Activated CD4-positive, alpha-beta T cell treated with anti-CD3 and anti-CD28 coated beads, Interleukin-2, amount 10 ng/mL, durations not matched to agents 24 days and 14 days (primary cell): ENCODE measurements at regions not wholly inside any gene's neighbourhood (a gene's known extent, or its start where the extent isn't known, plus 50 kb on each side); places are given as distances from the start of the nearest gene placed in this dataset.

ENCODE experiments used
- DNase-seq: peaks from one replicate; pipeline ENCODE4 v3.0.0; 2022
- H3K27ac Mint-ChIP-seq: one replicate; pipeline ENCODE4 v1.8.0; 2022; ENCODE audit warnings: mild to moderate bottlenecking, mixed read lengths
- H3K27me3 Mint-ChIP-seq: one replicate; pipeline ENCODE4 v1.8.0; 2022; ENCODE audit warnings: mixed read lengths
- H3K36me3 Mint-ChIP-seq: one replicate; pipeline ENCODE4 v1.8.0; 2022; ENCODE audit warnings: low read depth, mild to moderate bottlenecking, mixed read lengths
- H3K4me1 Mint-ChIP-seq: one replicate; pipeline ENCODE4 v1.8.0; 2021; ENCODE audit warnings: mixed read lengths
- H3K4me3 Mint-ChIP-seq: one replicate; pipeline ENCODE4 v1.8.0; 2022; ENCODE audit warnings: mild to moderate bottlenecking, moderate library complexity, mixed read lengths
- H3K9me3 Mint-ChIP-seq: one replicate; pipeline ENCODE4 v1.8.0; 2021; ENCODE audit warnings: mixed read lengths
- intact Hi-C: fragments of 100-400 bp; cut with micrococcal nuclease; formaldehyde crosslinking; loops from one replicate; pipeline ENCODE4 v1.15.1; 2023

DNA sequence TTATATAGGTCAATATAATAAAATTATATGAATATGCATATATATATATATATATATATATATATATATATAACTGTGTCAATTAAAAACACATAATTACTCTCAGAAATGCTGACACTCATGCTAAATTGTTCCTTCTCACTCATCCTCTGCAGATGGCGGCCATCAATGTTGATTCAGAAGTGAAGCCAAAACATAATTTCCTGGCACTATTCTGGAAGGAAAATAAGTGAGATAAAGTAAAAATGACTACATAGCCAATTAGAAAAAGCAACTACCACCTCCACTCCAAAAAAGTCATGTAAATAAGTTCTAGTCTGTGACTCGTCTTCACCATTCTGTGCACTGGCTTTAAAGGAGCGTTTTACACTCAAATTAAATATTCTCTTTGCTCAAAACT lies 423.3 kb downstream of the EFNB2 start:
- H3K27me3 Mint-ChIP-seq = no peaks in the 10 kb centered on the region
- DNase-seq = no peak
- no peaks in the 10 kb centered on the region for H3K4me1 Mint-ChIP-seq
- no peak overlapping the region for H3K27ac Mint-ChIP-seq
- H3K9me3 Mint-ChIP-seq = no peaks in the 10 kb centered on the region
- no peaks in the 10 kb centered on the region for H3K36me3 Mint-ChIP-seq
- intact Hi-C loops = no loop called here
- H3K4me3 Mint-ChIP-seq = no peak overlapping the region

DNA sequence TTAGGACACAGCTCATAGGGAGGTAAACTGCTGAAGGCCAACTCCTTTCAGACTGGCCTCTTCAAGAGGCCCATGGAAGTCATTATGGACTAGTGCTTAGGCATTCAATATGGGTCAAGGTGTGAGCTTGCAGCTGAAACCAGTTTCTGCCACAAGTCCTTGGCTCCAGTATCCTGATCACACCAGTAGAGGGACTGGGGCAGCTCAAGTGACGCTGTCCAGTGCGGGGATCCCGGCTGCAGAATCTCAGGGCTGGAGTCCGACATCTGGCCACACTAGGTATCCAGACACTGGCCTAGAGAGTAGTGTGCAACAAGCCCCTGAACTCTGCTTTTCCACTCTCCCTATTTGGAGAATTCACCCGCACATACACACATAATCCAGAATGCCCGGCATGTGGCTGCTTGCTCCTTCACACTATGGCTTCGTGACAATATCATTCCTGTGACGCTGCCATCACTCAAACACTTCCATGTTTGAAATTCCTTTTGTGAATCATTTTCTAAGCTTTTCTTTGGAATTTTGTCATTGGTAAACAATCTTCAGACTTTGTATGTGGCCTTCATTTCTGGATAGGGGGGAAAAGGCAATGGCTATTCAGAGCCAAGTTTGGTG lies 425.1 kb downstream of the EFNB2 start:
- no peak overlapping the region for H3K27ac Mint-ChIP-seq
- H3K4me3 Mint-ChIP-seq = no peak overlapping the region
- H3K4me1 Mint-ChIP-seq = no peaks in the 10 kb centered on the region
- no peaks in the 10 kb centered on the region for H3K36me3 Mint-ChIP-seq
- DNase-seq = no peak
- H3K9me3 Mint-ChIP-seq = no peaks in the 10 kb centered on the region
- no peaks in the 10 kb centered on the region for H3K27me3 Mint-ChIP-seq
- intact Hi-C loops = no loop called here

DNA sequence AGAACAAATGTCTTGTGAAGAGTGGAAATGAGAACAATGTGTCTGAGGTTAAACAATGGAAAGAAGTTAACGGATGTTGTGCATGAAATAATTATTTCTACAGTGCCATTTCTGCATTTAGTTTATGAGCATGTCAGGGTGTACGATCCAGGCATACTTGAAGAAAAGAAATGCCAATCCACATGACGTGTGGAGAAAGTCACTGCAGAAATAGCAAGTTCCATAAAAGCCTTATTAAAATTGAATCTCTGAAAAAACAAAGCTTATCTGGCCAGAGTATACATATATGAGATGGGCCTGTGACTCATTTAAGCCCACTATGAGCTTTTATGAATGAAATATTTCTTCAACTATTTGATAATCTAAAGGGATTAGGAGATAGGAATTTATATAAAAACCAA lies 426.1 kb downstream of the EFNB2 start:
- no peak for DNase-seq
- Mint-ChIP-seq H3K9me3 (no peaks in the 10 kb centered on the region), H3K27ac (no peak overlapping the region), H3K27me3 (no peaks in the 10 kb centered on the region), H3K4me1 (no peaks in the 10 kb centered on the region), H3K4me3 (no peak overlapping the region), H3K36me3 (no peaks in the 10 kb centered on the region)
- intact Hi-C loops = no loop called here

DNA sequence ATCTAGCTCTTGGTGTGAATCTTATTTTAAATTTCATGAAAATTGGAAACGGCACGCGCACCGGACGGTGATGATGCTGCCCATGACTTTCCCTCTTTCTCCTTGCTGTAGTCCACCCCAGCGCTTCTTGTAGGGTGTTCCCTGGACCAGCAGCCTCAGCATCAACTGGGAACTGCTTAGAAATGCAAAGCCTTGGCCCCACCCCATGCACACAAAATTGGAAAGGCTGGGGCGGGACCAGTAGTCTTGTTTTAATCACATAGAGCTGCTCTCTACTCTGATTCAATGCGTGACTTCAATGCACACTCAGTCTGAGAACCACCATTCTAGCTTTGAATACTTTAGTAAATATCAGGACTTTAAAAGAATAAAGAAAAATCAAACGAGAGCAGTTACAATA lies 427.1 kb downstream of the EFNB2 start:
- intact Hi-C loops = no loop called here
- no peak for DNase-seq
- Mint-ChIP-seq H3K27ac (no peak overlapping the region), H3K4me1 (no peaks in the 10 kb centered on the region), H3K27me3 (no peaks in the 10 kb centered on the region), H3K4me3 (no peak overlapping the region), H3K36me3 (no peaks in the 10 kb centered on the region), H3K9me3 (no peaks in the 10 kb centered on the region)

DNA sequence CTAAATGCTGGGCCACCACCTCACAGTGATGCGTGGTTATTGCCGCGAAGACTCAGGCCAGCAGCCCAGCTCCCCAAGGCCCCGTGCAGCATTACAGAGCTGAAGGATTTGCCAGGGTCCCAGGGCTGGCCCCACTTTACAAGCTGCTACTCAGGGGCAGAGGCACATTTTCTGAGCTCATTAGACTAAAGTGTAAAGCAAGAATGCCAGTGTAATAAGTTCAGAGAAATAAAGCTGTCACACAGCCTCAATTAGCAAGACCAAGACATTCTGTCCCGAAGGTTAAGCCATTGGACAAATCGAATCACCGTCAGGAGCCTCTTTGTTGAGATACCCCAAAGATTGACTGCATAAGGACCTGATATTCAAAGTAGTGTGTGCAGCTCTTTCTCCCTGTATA lies 428.4 kb downstream of the EFNB2 start:
- Mint-ChIP-seq H3K27me3 (no peaks in the 10 kb centered on the region), H3K9me3 (no peaks in the 10 kb centered on the region), H3K4me1 (no peaks in the 10 kb centered on the region), H3K27ac (no peak overlapping the region), H3K36me3 (no peaks in the 10 kb centered on the region), H3K4me3 (no peak overlapping the region)
- DNase-seq = no peak
- intact Hi-C loops = no loop called here

DNA sequence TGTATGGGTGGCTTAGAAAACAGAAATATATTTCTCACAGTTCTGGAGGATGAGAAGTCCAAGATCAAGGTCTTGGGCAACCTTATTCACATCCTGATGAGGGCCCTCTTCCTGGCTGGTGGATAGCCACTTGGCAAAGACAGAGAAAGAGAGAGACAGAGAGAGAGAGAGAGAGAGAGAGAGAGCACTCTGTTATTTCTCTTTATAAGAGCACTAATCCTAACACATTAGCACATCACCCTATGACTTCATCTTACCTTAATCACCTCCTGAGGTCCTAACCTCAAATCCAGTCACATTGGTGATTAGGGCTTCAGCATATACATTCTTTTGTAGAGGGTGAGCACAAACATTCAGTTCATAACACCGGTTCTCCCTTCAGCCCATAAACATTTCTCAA lies 430.3 kb downstream of the EFNB2 start:
- Mint-ChIP-seq H3K4me3 (no peak overlapping the region), H3K36me3 (no peaks in the 10 kb centered on the region), H3K27ac (no peak overlapping the region), H3K27me3 (no peaks in the 10 kb centered on the region), H3K9me3 (no peaks in the 10 kb centered on the region), H3K4me1 (no peaks in the 10 kb centered on the region)
- DNase-seq = no peak
- intact Hi-C loops = no loop called here

DNA sequence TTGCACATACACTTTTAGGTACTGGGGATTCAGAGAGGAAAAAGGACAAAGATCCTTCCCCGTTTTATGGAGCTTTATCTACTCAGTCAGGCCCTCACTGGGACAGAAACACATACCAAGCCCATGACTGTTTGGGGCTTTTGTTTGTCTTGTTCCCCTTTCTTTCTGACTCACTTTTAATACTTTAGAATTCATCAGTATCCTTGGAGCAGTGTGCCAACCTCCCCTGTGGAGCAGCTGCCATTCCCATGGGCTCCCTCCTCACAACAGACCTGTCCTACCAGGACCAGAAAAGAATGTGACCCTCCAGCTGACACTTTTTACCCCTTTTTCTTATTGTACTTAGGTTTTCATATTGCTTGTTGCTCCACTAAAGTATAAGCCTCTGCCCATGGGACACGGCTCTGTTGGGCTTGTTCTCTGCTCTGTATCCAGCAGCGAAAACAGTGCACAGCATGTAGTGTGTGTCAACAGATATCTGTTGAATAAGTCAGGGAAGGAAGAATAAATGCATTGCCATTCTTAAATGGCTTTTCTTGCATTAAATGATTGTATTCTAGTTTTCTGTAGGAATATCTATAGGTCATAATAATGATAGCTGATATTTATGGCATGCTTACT lies 431.1 kb downstream of the EFNB2 start:
- DNase-seq = no peak
- Mint-ChIP-seq H3K4me1 (no peaks in the 10 kb centered on the region), H3K4me3 (no peak overlapping the region), H3K9me3 (no peaks in the 10 kb centered on the region), H3K36me3 (no peaks in the 10 kb centered on the region), H3K27ac (no peak overlapping the region), H3K27me3 (no peaks in the 10 kb centered on the region)
- intact Hi-C loops = no loop called here

DNA sequence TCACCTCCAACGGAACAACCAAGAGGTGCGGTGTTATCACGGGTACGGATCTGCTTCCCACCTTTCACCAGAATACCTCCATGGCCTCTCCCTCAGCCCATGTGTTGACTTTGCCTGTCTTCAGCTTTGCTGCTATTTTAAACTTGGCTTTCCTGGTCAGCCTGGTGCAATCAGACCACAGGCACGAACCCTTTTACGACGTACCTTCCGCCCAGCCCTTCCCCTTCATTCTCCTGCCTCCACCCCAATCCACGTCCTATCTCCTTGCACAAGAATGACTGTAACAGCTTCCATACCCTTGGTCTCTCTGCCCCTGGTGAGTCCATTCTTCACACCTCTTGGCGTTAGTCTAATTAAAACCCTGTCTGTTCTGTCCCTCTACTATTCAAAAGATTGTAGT lies 431.7 kb downstream of the EFNB2 start:
- intact Hi-C loops = no loop called here
- Mint-ChIP-seq H3K27ac (no peak overlapping the region), H3K9me3 (no peaks in the 10 kb centered on the region)

DNA sequence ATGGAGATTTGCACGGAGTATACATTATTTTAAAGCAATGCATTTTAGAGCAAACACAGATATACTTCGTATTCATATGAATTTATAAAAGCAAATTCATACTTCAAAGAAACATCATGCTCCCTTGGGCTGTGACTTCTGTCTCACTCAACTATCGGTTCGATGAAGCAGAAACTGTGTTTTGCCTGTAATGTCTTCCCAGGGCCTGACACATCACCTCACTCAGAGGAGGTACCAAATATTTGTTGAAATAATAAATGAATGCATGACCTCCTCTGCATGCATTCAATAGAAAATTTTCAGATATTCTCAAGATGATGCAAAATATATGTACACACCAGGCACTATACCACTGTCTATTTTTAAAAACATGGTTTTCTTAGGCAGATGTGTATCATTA lies 432.7 kb downstream of the EFNB2 start:
- Mint-ChIP-seq H3K27me3 (no peaks in the 10 kb centered on the region), H3K36me3 (no peaks in the 10 kb centered on the region), H3K4me1 (no peaks in the 10 kb centered on the region), H3K9me3 (no peaks in the 10 kb centered on the region), H3K4me3 (no peak overlapping the region), H3K27ac (no peak overlapping the region)
- intact Hi-C loops = no loop called here
- no peak for DNase-seq

More for the DNA sequence above, 431.7 kb downstream of the EFNB2 start:
- no peak for DNase-seq
- Mint-ChIP-seq H3K27me3 (no peaks in the 10 kb centered on the region), H3K4me3 (no peak overlapping the region), H3K4me1 (no peaks in the 10 kb centered on the region), H3K36me3 (no peaks in the 10 kb centered on the region)

DNA sequence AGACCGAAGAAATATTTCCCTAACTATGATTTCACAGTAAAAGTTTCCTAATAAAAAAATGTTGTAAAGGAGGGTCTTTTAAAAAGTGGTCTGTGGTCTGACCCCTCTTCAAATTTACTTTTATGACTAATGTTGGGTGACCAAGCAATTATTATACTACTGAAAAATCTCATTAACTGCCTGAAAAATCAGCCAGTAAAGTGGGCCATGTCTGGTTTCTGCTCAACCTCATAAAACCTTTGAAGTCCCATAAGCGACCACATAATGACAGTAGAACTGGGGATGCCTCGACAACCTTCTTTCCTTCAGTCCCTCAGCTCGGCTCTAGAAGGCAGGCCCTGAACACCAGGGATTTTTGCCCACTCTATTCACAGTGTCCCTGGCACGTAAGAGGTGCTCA lies 434.3 kb downstream of the EFNB2 start:
- Mint-ChIP-seq H3K27ac (no peak overlapping the region), H3K9me3 (no peaks in the 10 kb centered on the region), H3K4me3 (no peak overlapping the region), H3K4me1 (no peaks in the 10 kb centered on the region), H3K36me3 (no peaks in the 10 kb centered on the region), H3K27me3 (no peaks in the 10 kb centered on the region)
- intact Hi-C loops = no loop called here
- DNase-seq = no peak

DNA sequence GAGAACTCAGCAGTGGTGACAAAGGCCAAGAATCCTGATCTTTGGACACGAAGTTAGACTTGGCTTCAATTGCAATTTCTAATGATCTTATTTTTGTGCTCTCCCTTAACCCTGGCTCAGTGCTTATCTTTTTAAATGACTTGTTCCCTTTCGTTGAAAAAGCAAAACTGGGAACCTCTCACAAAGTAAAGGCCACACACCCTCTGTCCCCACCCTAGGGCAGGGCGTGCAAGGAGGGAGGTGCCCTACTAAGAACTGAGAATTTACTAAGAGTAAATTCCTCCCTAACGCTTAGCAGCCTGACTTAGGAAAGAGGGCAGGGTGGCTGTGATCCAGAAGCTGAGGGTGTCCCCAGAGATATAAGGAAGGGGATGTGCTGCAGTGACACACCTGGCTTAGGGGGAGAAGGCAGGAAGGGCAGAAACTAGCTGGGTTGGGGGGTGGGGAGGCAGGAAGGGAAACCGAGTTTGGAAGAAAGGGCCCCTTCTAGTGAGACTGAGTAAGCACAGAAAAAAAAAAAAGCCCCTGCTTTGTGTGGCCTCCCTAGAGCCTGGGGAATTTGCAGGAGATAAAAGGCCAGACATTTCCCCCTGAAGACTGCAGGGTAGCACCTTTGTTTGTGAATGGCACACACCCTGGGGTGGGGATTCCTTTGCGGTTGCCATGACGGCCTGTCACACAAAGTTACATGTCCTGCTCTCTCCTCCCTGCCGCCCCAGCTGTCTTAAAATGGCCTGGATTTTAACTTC lies 435.1 kb downstream of the EFNB2 start:
- no peaks in the 10 kb centered on the region for H3K9me3 Mint-ChIP-seq
- H3K27ac Mint-ChIP-seq = no peak overlapping the region
- H3K27me3 Mint-ChIP-seq = no peaks in the 10 kb centered on the region
- no peaks in the 10 kb centered on the region for H3K4me1 Mint-ChIP-seq
- no peaks in the 10 kb centered on the region for H3K36me3 Mint-ChIP-seq
- no peak overlapping the region for H3K4me3 Mint-ChIP-seq
- intact Hi-C loops = no loop called here
- no peak for DNase-seq

DNA sequence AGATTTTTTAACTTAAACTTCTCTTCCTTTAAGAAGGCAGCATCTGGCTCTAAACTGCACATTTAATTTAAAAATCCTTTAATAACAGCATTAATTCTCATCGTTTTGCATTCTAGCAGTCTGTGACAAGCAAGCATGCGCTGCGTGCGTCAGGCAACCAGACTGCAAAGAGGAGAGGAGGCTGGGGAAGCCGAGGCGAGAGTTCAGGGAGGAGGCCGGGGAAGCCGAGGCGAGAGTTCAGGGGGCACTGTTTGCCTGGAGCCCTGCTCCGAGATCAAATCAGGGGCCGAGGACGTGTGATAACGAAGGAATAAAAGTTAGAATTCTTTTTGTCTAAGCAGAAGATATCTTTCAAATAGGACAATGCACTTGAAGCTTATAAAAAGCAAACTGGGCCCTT lies 435.7 kb downstream of the EFNB2 start:
- Mint-ChIP-seq H3K4me3 (no peak overlapping the region), H3K36me3 (no peaks in the 10 kb centered on the region), H3K4me1 (no peaks in the 10 kb centered on the region), H3K9me3 (no peaks in the 10 kb centered on the region), H3K27ac (no peak overlapping the region), H3K27me3 (no peaks in the 10 kb centered on the region)
- intact Hi-C loops = no loop called here
- no peak for DNase-seq

DNA sequence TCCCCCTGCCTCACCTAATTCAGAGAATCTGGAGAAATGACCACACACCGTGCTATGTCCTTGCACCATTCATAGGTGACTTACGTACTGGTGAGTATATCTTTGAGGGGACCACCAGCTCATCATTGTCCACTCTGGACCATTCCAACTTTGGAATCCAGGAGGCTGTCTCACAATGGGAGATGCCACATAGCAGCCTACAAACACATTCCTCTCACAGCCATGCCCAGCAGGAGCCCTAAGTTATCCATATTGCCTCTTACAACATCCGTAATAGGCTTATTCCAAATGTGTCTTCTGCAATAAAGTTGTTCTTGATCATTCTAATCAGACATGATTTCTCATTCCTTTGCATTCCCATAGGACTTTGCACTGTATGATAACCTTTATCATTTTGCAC lies 436.7 kb downstream of the EFNB2 start:
- no peak for DNase-seq
- Mint-ChIP-seq H3K36me3 (no peaks in the 10 kb centered on the region), H3K4me3 (no peak overlapping the region), H3K4me1 (no peaks in the 10 kb centered on the region), H3K27me3 (no peaks in the 10 kb centered on the region), H3K9me3 (no peaks in the 10 kb centered on the region), H3K27ac (no peak overlapping the region)
- intact Hi-C loops = no loop called here

DNA sequence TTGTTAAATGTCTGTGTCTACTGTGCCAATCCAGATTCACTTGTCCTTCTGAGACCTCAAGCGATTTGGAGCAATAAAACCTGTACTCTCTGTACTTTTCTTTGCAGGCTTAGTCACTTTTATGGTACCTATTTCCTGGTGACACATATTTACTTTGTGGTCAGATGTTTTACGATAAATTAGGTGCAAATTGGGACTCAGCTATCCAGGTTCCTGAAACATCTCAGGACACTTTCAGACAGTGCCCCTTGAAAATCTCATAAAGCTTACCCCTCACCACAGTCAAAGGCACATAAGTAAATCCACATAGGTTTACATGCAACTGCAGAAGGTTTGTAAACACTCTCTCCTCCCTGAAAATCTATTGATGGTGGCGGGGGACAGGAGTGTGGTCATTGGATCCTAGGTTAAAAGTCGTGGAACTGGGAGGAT lies 438.8 kb downstream of the EFNB2 start:
- Mint-ChIP-seq H3K9me3 (no peaks in the 10 kb centered on the region), H3K27me3 (no peaks in the 10 kb centered on the region), H3K4me3 (no peak overlapping the region), H3K4me1 (no peaks in the 10 kb centered on the region), H3K36me3 (no peaks in the 10 kb centered on the region), H3K27ac (no peak overlapping the region)
- intact Hi-C loops = no loop called here
- DNase-seq = no peak
